ENCODE measurements at regions not wholly inside any gene's neighbourhood (a gene's known extent, or its start where the extent isn't known, plus 50 kb on each side); places are given as distances from the start of the nearest gene placed in this dataset.

DNA sequence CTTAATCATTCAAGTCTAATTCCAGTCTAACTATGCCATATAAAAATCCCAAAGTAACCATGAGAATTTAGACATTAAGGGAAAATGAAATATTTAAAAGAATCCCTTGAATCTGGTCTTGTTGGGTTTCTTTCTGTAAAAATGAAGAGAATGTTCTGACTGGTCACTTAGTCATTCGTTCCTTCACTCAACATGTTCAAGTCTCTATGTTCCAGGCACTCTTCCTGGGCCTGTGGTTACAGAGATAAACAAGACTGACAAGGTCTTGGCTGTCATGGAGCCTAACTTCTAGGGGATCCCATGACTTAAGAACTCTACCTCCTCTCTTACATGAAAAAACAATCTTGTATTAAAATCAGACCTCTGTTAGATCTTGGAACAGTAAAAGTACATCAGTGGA, 638.6 kb upstream of the TBL1XR1 start (continued):
- TF ChIP-seq, protein P1, sequence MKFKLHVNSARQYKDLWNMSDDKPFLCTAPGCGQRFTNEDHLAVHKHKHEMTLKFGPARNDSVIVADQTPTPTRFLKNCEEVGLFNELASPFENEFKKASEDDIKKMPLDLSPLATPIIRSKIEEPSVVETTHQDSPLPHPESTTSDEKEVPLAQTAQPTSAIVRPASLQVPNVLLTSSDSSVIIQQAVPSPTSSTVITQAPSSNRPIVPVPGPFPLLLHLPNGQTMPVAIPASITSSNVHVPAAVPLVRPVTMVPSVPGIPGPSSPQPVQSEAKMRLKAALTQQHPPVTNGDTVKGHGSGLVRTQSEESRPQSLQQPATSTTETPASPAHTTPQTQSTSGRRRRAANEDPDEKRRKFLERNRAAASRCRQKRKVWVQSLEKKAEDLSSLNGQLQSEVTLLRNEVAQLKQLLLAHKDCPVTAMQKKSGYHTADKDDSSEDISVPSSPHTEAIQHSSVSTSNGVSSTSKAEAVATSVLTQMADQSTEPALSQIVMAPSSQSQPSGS (CRISPR knock-in tag; IDR thresholded peaks at IDR 0.05; ENCODE audit: borderline replicate concordance, low read depth), result no peak
- TF ChIP-seq ZNF263 (CRISPR knock-in tag; IDR thresholded peaks at IDR 0.05; ENCODE audit: low read depth), result no peak
- TF ChIP-seq CREM (CRISPR knock-in tag; IDR thresholded peaks at IDR 0.05), result no peak
- TF ChIP-seq KAT7 (CRISPR knock-in tag; IDR thresholded peaks at IDR 0.05; ENCODE audit: borderline replicate concordance), result no peak
- TF ChIP-seq, protein P2, sequence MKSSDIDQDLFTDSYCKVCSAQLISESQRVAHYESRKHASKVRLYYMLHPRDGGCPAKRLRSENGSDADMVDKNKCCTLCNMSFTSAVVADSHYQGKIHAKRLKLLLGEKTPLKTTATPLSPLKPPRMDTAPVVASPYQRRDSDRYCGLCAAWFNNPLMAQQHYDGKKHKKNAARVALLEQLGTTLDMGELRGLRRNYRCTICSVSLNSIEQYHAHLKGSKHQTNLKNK (CRISPR knock-in tag; IDR thresholded peaks at IDR 0.05), result no peak
- TF ChIP-seq NFYB (CRISPR knock-in tag; conservative IDR thresholded peaks at IDR 0.05; ENCODE audit: low read depth), result no peak

DNA sequence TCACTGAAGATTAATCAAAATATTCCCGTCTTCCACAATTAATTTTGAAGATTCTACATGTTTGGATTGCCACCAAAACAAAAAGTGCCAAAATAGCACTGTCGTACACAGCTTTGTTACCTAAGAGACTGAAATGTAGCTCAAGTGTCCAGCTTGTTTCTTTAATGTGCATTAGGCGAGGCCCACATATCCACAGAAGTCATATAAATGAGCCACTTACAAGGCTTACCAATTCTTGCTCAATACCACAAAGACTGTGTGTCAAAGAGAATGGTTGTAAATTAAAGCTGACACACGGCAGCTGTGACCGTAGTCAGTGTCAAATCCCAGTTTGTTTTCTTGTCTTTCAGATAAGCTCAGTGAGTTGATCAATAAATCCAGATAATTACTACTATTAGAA, 639.4 kb upstream of the TBL1XR1 start:
- POLR2A ChIA-PET, result interaction anchor here (0.5 kb wide), 1 partner anchor 50 kb away, joined by 3 read pairs; no protein-coding TSS in a partner anchor
- no peaks in the 10 kb centered on the region for H3K9me3 Mint-ChIP-seq
- H3K36me3 Mint-ChIP-seq, result no peaks in the 10 kb centered on the region
- ATAC-seq (no peak), DNase-seq (ENCODE audit: low spot score) (no peak)
- H3K27me3 Mint-ChIP-seq (ENCODE audit: low read depth), result no peaks in the 10 kb centered on the region
- CTCF ChIA-PET, result no interaction called here
- no peak overlapping the region for H3K27ac Mint-ChIP-seq
- H3K4me1 Mint-ChIP-seq, result peaks cover 22% of the 10 kb centered on the region
- TF ChIP-seq ZNF232 (CRISPR knock-in tag; IDR thresholded peaks at IDR 0.05) (no peak), ELF4 (CRISPR knock-in tag; IDR thresholded peaks at IDR 0.05; ENCODE audit: low read depth) (no peak), TEAD1 (CRISPR knock-in tag; IDR thresholded peaks at IDR 0.05) (no peak), RORB (CRISPR knock-in tag; IDR thresholded peaks at IDR 0.05) (no peak), ATF1 (CRISPR knock-in tag; IDR thresholded peaks at IDR 0.05) (no peak)
- TF ChIP-seq, protein P3, sequence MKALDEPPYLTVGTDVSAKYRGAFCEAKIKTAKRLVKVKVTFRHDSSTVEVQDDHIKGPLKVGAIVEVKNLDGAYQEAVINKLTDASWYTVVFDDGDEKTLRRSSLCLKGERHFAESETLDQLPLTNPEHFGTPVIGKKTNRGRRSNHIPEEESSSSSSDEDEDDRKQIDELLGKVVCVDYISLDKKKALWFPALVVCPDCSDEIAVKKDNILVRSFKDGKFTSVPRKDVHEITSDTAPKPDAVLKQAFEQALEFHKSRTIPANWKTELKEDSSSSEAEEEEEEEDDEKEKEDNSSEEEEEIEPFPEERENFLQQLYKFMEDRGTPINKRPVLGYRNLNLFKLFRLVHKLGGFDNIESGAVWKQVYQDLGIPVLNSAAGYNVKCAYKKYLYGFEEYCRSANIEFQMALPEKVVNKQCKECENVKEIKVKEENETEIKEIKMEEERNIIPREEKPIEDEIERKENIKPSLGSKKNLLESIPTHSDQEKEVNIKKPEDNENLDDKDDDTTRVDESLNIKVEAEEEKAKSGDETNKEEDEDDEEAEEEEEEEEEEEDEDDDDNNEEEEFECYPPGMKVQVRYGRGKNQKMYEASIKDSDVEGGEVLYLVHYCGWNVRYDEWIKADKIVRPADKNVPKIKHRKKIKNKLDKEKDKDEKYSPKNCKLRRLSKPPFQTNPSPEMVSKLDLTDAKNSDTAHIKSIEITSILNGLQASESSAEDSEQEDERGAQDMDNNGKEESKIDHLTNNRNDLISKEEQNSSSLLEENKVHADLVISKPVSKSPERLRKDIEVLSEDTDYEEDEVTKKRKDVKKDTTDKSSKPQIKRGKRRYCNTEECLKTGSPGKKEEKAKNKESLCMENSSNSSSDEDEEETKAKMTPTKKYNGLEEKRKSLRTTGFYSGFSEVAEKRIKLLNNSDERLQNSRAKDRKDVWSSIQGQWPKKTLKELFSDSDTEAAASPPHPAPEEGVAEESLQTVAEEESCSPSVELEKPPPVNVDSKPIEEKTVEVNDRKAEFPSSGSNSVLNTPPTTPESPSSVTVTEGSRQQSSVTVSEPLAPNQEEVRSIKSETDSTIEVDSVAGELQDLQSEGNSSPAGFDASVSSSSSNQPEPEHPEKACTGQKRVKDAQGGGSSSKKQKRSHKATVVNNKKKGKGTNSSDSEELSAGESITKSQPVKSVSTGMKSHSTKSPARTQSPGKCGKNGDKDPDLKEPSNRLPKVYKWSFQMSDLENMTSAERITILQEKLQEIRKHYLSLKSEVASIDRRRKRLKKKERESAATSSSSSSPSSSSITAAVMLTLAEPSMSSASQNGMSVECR (CRISPR knock-in tag; IDR thresholded peaks at IDR 0.05; ENCODE audit: borderline replicate concordance), result no peak
- TF ChIP-seq, protein P4, sequence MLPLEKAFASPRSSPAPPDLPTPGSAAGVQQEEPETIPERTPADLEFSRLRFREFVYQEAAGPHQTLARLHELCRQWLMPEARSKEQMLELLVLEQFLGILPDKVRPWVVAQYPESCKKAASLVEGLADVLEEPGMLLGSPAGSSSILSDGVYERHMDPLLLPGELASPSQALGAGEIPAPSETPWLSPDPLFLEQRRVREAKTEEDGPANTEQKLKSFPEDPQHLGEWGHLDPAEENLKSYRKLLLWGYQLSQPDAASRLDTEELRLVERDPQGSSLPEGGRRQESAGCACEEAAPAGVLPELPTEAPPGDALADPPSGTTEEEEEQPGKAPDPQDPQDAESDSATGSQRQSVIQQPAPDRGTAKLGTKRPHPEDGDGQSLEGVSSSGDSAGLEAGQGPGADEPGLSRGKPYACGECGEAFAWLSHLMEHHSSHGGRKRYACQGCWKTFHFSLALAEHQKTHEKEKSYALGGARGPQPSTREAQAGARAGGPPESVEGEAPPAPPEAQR (CRISPR knock-in tag; IDR thresholded peaks at IDR 0.05), result no peak
- H3K4me3 Mint-ChIP-seq, result no peak overlapping the region

DNA sequence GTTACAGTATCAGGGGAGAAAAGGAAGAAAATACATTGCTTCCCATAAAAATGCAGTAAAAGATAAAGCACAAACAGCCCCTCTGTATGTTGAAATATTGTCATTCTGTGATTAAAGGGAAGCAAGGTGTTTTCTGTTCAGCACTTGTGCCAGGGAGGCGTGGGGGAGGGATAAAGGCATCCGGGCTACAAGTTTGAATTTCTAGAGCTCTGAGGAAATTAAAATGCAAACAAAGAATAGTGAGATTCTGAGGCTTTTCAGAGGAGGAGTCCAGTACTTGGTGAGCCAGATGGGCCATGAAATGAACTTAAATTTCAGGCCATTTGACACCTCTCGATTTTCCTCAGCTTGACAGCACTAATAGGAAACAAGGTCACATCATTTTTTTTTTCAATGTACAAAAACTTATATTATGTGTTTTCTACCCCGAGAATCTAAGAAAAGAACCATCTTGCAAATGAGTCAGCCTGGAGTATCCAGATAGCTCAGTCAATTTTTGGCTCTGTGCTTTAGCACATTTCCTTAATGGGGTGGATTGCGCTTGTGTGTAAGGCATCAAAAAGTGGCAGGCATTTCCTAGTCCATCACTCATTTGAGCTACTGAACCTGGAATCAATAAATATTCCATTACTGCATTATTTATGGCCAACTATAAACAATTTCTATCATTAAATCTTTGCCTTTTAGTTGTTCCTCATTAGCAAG, 640.8 kb upstream of the TBL1XR1 start:
- no peak for TF ChIP-seq SP1 (CRISPR knock-in tag; conservative IDR thresholded peaks at IDR 0.05)
- TF ChIP-seq, protein P5, sequence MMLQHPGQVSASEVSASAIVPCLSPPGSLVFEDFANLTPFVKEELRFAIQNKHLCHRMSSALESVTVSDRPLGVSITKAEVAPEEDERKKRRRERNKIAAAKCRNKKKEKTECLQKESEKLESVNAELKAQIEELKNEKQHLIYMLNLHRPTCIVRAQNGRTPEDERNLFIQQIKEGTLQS (CRISPR knock-in tag; conservative IDR thresholded peaks at IDR 0.05), result no peak
- H3K4me3 Mint-ChIP-seq, result no peak overlapping the region
- DNase-seq (ENCODE audit: low spot score) (no peak), ATAC-seq (no peak)
- H3K4me1 Mint-ChIP-seq, result peaks cover 22% of the 10 kb centered on the region
- H3K36me3 Mint-ChIP-seq, result no peaks in the 10 kb centered on the region
- CTCF ChIA-PET, result no interaction called here
- POLR2A ChIA-PET, result no interaction called here
- no peaks in the 10 kb centered on the region for H3K27me3 Mint-ChIP-seq (ENCODE audit: low read depth)
- no peak overlapping the region for H3K27ac Mint-ChIP-seq
- H3K9me3 Mint-ChIP-seq, result no peaks in the 10 kb centered on the region
